Stomach (tissue), 8 donors: ENCODE measurements at regions not wholly inside any gene's neighbourhood (a gene's known extent, or its start where the extent isn't known, plus 50 kb on each side); places are given as distances from the start of the nearest gene placed in this dataset.

Experiments
- DNase-seq, 2 donors: peaks; one replicate each; pipeline versions ENCODE4 v3.0.0 to v3.0.0-alpha.2; 2013 to 2019
- H3K27ac ChIP-seq, 5 donors: fragments of 200-600 bp in 4 of 5; sonication (generic) in 4 of 5; one replicate each; pipeline ENCODE4 v1.5.1; 2013 to 2019; ENCODE audit warnings: mild to moderate bottlenecking in 1 of 5, moderate library complexity in 1 of 5
- H3K27me3 ChIP-seq, 3 donors: fragments of 200-600 bp; sonication (generic); one replicate each; pipeline ENCODE4 v1.5.1; 2017 to 2019; ENCODE audit warnings: mixed run types in 1 of 3
- H3K36me3 ChIP-seq, 4 donors: fragments of 200-600 bp; sonication (generic); 1 replicate in 3 of 4; 2 replicates in 1 of 4; pipeline ENCODE4 v1.5.1; 2016 to 2019
- H3K4me1 ChIP-seq, 4 donors: fragments of 200-600 bp; sonication (generic); one replicate each; pipeline ENCODE4 v1.5.1; 2016 to 2019
- H3K4me3 ChIP-seq, 4 donors: fragments of 200-600 bp; sonication (generic) in 3 of 4; one replicate each; pipeline ENCODE4 v1.5.1; 2016 to 2019; ENCODE audit warnings: mild to moderate bottlenecking in 1 of 4
- H3K9me3 ChIP-seq, 4 donors: fragments of 200-600 bp; sonication (generic); one replicate each; pipeline ENCODE4 v1.5.1; 2016 to 2019
- EP300 ChIP-seq: sonication (generic); formaldehyde crosslinking; IDR thresholded peaks from one replicate; pipeline ENCODE4 v1.6.1; 2017; ENCODE audit warnings: antibody characterized with exemption
- POLR2A ChIP-seq, 4 donors: fragments of 450-650 bp; IDR thresholded peaks; one replicate each; pipeline ENCODE4 v1.6.1; 2016; ENCODE audit warnings: antibody characterized with exemption in 4 of 4, control low read depth in 2 of 4, mild to moderate bottlenecking in 1 of 4, moderate library complexity in 1 of 4
- POLR2AphosphoS5 ChIP-seq, 3 donors: sonication (generic); formaldehyde crosslinking; IDR thresholded peaks; one replicate each; pipeline ENCODE4 v1.6.1; 2016; ENCODE audit warnings: antibody characterized with exemption in 3 of 3
- WGBS, 5 donors: extraction: QIAGEN DNeasy Blood & Tissue Kit in 3 of 5; methylation state at CpG; one replicate each; pipeline versions ENCODE4 v1.1.5 to v1.1.7; 2013 to 2018; 5-methylcytosine and 5-hydroxymethylcytosine counted together
- intact Hi-C: fragments of 100-400 bp; cut with DNase I; formaldehyde crosslinking; loops from one replicate; pipeline ENCODE4 v1.15.1; 2023; ENCODE audit warnings: low total_unique reads
- TF ChIP-seq, protein P1 (sequence below), 7 experiments: fragments of 450-650 bp in 4 of 7; fragments of 200-600 bp in 3 of 7; sonication (generic) in 3 of 7; IDR thresholded peaks; one replicate each; pipeline ENCODE4 v1.5.1; 2016 to 2019; ENCODE audit warnings: antibody characterized with exemption in 7 of 7, control low read depth in 2 of 7, mild to moderate bottlenecking in 1 of 7
- donor health status: healthy with polysubstance abuse.
- donor health status: Bipolar disorder and iron deficiency.
- donor health status: healthy.

GRCh38 chr4:130416228-130416627 lies 1320.3 kb downstream of the C4orf33 start:
- H3K27ac ChIP-seq, result no peak overlapping the region
- H3K4me3 ChIP-seq, result no peak overlapping the region
- TF ChIP-seq POLR2AphosphoS5 (IDR thresholded peaks at IDR 0.05) (no peak), EP300 (no peak), POLR2A (IDR thresholded peaks at IDR 0.05) (no peak)
- TF ChIP-seq, protein P1, sequence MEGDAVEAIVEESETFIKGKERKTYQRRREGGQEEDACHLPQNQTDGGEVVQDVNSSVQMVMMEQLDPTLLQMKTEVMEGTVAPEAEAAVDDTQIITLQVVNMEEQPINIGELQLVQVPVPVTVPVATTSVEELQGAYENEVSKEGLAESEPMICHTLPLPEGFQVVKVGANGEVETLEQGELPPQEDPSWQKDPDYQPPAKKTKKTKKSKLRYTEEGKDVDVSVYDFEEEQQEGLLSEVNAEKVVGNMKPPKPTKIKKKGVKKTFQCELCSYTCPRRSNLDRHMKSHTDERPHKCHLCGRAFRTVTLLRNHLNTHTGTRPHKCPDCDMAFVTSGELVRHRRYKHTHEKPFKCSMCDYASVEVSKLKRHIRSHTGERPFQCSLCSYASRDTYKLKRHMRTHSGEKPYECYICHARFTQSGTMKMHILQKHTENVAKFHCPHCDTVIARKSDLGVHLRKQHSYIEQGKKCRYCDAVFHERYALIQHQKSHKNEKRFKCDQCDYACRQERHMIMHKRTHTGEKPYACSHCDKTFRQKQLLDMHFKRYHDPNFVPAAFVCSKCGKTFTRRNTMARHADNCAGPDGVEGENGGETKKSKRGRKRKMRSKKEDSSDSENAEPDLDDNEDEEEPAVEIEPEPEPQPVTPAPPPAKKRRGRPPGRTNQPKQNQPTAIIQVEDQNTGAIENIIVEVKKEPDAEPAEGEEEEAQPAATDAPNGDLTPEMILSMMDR (IDR thresholded peaks at IDR 0.05), result no peak
- 79 to 91% (median 83%) methylated on average over 1 of the region's 1 CpG for WGBS, 5 donors
- H3K36me3 ChIP-seq, result no peaks in the 10 kb centered on the region
- intact Hi-C loops, result no loop called here
- H3K27me3 ChIP-seq, result no peaks in the 10 kb centered on the region
- H3K4me1 ChIP-seq, result no peaks in the 10 kb centered on the region
- H3K9me3 ChIP-seq, result no peaks in the 10 kb centered on the region
- no peak for DNase-seq

DNA sequence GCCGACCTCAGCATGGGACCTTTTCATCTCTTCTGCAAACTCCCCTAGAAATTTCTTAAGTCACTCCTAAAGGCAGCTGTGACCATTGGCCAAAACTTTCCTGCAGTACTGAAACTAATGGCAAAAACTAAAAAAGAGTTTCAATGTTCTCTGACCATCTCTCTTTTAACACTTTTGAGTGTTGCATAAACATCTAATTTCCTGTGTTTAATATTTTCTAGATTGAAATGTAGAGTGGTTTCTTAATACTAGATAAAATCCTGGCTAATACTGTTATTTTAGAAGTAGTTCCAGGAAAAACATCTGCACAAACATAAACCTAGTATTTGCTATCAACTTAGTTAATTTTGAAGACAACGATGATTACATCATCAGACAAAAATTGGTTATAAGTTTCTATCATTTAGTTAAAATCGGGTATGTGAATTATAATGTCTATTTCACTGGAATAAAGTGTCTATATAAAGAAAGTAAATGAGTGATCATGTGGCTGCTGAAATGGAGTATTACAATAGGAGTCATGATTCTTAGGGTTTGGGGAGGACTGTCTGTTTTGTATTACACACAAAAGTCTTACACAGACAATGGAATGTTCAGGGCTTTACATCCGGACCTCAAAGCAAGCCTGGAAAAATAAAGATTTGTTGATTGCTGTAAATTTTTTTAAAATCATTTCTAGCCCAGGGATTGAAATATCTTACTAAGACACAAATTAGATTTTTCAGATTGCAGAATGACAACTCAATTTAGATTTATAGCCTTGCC lies 1323.4 kb downstream of the C4orf33 start:
- intact Hi-C loops, result no loop called here
- Histone ChIP-seq H3K27me3 (no peaks in the 10 kb centered on the region), H3K4me3 (no peak overlapping the region), H3K27ac (no peak overlapping the region), H3K4me1 (no peaks in the 10 kb centered on the region), H3K36me3 (no peaks in the 10 kb centered on the region), H3K9me3 (no peaks in the 10 kb centered on the region)
- TF ChIP-seq EP300, result no peak
- no peak for TF ChIP-seq POLR2AphosphoS5 (IDR thresholded peaks at IDR 0.05)
- TF ChIP-seq, protein P1 (IDR thresholded peaks at IDR 0.05), result no peak
- TF ChIP-seq POLR2A (IDR thresholded peaks at IDR 0.05), result no peak
- 55 to 74% (median 61%) methylated on average over 4 of the region's 4 CpGs for WGBS, 5 donors
- DNase-seq, result no peak

- H3K4me1 ChIP-seq, result no peaks in the 10 kb centered on the region
- no peaks in the 10 kb centered on the region for H3K9me3 ChIP-seq
- no peak overlapping the region for H3K4me3 ChIP-seq
- no peak for DNase-seq
- H3K36me3 ChIP-seq, result no peaks in the 10 kb centered on the region
- no peak for TF ChIP-seq EP300
- TF ChIP-seq, protein P1 (IDR thresholded peaks at IDR 0.05), result no peak
- TF ChIP-seq POLR2AphosphoS5 (IDR thresholded peaks at IDR 0.05), result no peak
- intact Hi-C loops, result no loop called here
- H3K27ac ChIP-seq, result no peak overlapping the region
- H3K27me3 ChIP-seq, result no peaks in the 10 kb centered on the region
These were observed 1326.3 kb downstream of the C4orf33 start for GRCh38 chr4:130422261-130422660.

DNA sequence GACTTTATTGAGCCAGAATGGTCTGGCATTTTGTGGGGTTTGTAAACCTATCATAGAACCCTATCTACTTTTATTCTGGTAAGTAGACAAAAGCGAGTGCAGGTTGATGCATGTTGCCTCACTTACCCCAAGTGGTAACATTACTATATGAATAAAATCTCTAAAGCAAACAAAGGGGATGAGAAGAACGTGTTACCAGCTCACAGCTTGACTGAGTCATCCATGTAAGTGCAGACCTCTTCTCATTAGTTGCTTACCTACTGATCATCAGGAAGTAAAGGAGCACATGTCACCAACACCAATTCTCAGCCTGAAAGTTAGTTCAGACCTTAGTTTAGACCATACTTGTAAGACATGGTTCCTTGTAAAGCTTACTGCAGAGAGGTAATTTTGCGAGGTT lies 1328.3 kb downstream of the C4orf33 start:
- H3K9me3 ChIP-seq, result no peaks in the 10 kb centered on the region
- intact Hi-C loops, result no loop called here
- TF ChIP-seq EP300 (no peak), POLR2A (IDR thresholded peaks at IDR 0.05) (no peak), POLR2AphosphoS5 (IDR thresholded peaks at IDR 0.05) (no peak)
- TF ChIP-seq, protein P1 (IDR thresholded peaks at IDR 0.05), result no peak
- no peaks in the 10 kb centered on the region for H3K36me3 ChIP-seq
- H3K4me3 ChIP-seq, result no peak overlapping the region
- H3K27ac ChIP-seq, result no peak overlapping the region
- no peak for DNase-seq
- no peaks in the 10 kb centered on the region for H3K4me1 ChIP-seq
- H3K27me3 ChIP-seq, result no peaks in the 10 kb centered on the region
- 68 to 84% (median 70%) methylated on average over 3 of the region's 3 CpGs for WGBS, 5 donors
